ENCODE measurements at regions not wholly inside any gene's neighbourhood (a gene's known extent, or its start where the extent isn't known, plus 50 kb on each side); places are given as distances from the start of the nearest gene placed in this dataset.

GRCh38 chr11:37916331-37916730 is 1318.3 kb upstream of the RAG2 start:
- DNase-seq (no peak), ATAC-seq (no peak)
- no peaks in the 10 kb centered on the region for H3K36me3 ChIP-seq
- H3K4me3 ChIP-seq, result no peak overlapping the region
- no peaks in the 10 kb centered on the region for H3K27me3 ChIP-seq (ENCODE audit: low read depth)
- no peaks in the 10 kb centered on the region for H3K9me3 ChIP-seq
- H3K4me1 ChIP-seq, result no peaks in the 10 kb centered on the region
- intact Hi-C loops (cut with DNase I), result no loop called here
- no peak for TF ChIP-seq CTCF (IDR thresholded peaks at IDR 0.05)
- H3K27ac ChIP-seq, result no peak overlapping the region

- intact Hi-C loops (cut with DNase I), result no loop called here
- ATAC-seq (no peak), DNase-seq (no peak)
- no peaks in the 10 kb centered on the region for H3K27me3 ChIP-seq (ENCODE audit: low read depth)
- no peak for TF ChIP-seq CTCF (IDR thresholded peaks at IDR 0.05)
- H3K4me1 ChIP-seq, result no peaks in the 10 kb centered on the region
- H3K36me3 ChIP-seq, result no peaks in the 10 kb centered on the region
- H3K27ac ChIP-seq, result no peak overlapping the region
- no peak overlapping the region for H3K4me3 ChIP-seq
- no peaks in the 10 kb centered on the region for H3K9me3 ChIP-seq
These were observed 1316.8 kb upstream of the RAG2 start for GRCh38 chr11:37914859-37915258.

GRCh38 chr11:37908219-37908548 is 1310.1 kb upstream of the RAG2 start:
- DNase-seq, result no peak
- Histone ChIP-seq H3K4me3 (no peak overlapping the region), H3K27me3 (ENCODE audit: low read depth) (no peaks in the 10 kb centered on the region), H3K9me3 (no peaks in the 10 kb centered on the region), H3K36me3 (no peaks in the 10 kb centered on the region), H3K4me1 (no peaks in the 10 kb centered on the region), H3K27ac (no peak overlapping the region)
- intact Hi-C loops (cut with DNase I), result no loop called here
- peak in 1 of 2 donors; percentile 18 for ATAC-seq
- TF ChIP-seq CTCF (IDR thresholded peaks at IDR 0.05), result no peak

- no peak for TF ChIP-seq CTCF (IDR thresholded peaks at IDR 0.05)
- Histone ChIP-seq H3K36me3 (no peaks in the 10 kb centered on the region), H3K27me3 (ENCODE audit: low read depth) (no peaks in the 10 kb centered on the region), H3K4me3 (no peak overlapping the region), H3K9me3 (no peaks in the 10 kb centered on the region), H3K4me1 (no peaks in the 10 kb centered on the region), H3K27ac (no peak overlapping the region)
- ATAC-seq (peak in 1 of 2 donors; percentile 8), DNase-seq (no peak)
- intact Hi-C loops (cut with DNase I), result no loop called here
These were observed 1309.6 kb upstream of the RAG2 start for GRCh38 chr11:37907436-37908218.

GRCh38 chr11:37905707-37906417 is 1307.8 kb upstream of the RAG2 start:
- Histone ChIP-seq H3K4me3 (no peak overlapping the region), H3K36me3 (no peaks in the 10 kb centered on the region), H3K4me1 (no peaks in the 10 kb centered on the region), H3K27me3 (ENCODE audit: low read depth) (no peaks in the 10 kb centered on the region), H3K27ac (no peak overlapping the region), H3K9me3 (no peaks in the 10 kb centered on the region)
- intact Hi-C loops (cut with DNase I), result no loop called here
- DNase-seq (no peak), ATAC-seq (peak in 1 of 2 donors; percentile 41)
- no peak for TF ChIP-seq CTCF (IDR thresholded peaks at IDR 0.05)
